ENCODE measurements at regions not wholly inside any gene's neighbourhood (a gene's known extent, or its start where the extent isn't known, plus 50 kb on each side); places are given as distances from the start of the nearest gene placed in this dataset.

GRCh38 chr18:28422577-28422976, 245.6 kb upstream of the CDH2 start:
- TF ChIP-seq CTCF (conservative IDR thresholded peaks at IDR 0.05 in 1 of 2, IDR thresholded peaks at IDR 0.05 in 1 of 2; ENCODE audit: low read depth in 1 of 2, low read length in 2 of 2) (no peak), EZH2 (IDR thresholded peaks at IDR 0.05; ENCODE audit: low read length, missing control alignments) (no peak)

All from fibroblast of lung (primary cell).